ENCODE measurements at regions not wholly inside any gene's neighbourhood (a gene's known extent, or its start where the extent isn't known, plus 50 kb on each side); places are given as distances from the start of the nearest gene placed in this dataset.

DNA sequence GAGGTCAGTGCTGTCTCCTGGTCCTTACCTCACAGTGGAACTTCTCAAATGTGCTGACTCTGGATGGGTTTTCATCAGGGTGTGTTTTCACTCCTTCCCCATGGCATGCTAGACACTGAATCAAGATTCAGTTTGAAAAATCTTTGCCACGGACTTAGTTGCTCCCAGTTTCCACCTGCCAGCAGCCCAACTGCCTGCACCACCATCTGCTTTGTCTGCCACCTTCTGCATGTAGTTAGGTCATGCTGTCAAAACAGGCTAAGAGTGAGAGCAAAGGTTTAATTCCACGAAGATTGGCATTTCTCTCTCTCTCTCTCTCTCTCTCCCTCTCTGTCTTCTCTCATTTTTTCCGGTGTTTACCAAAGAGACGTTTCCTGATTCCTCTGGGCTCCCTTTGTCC, 258.0 kb upstream of the EDNRA start:
- TF ChIP-seq, protein P1, sequence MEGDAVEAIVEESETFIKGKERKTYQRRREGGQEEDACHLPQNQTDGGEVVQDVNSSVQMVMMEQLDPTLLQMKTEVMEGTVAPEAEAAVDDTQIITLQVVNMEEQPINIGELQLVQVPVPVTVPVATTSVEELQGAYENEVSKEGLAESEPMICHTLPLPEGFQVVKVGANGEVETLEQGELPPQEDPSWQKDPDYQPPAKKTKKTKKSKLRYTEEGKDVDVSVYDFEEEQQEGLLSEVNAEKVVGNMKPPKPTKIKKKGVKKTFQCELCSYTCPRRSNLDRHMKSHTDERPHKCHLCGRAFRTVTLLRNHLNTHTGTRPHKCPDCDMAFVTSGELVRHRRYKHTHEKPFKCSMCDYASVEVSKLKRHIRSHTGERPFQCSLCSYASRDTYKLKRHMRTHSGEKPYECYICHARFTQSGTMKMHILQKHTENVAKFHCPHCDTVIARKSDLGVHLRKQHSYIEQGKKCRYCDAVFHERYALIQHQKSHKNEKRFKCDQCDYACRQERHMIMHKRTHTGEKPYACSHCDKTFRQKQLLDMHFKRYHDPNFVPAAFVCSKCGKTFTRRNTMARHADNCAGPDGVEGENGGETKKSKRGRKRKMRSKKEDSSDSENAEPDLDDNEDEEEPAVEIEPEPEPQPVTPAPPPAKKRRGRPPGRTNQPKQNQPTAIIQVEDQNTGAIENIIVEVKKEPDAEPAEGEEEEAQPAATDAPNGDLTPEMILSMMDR (IDR thresholded peaks at IDR 0.05; ENCODE audit: low read depth, low read length) = no peak
- TF ChIP-seq EZH2phosphoT487 (IDR thresholded peaks at IDR 0.05; ENCODE audit: low read depth) = no peak
